C1 segment of cervical spinal cord (tissue), 14 donors: ENCODE measurements at regions not wholly inside any gene's neighbourhood (a gene's known extent, or its start where the extent isn't known, plus 50 kb on each side); places are given as distances from the start of the nearest gene placed in this dataset.

Experiments used
- DNase-seq, 14 donors: peaks; one replicate each; lab custom pipeline; 2025; lab: John Stamatoyannopoulos, UW

GRCh38 chr1:200354243-200354642 is 55.6 kb downstream of the ZNF281 start:
- no peak for DNase-seq

DNA sequence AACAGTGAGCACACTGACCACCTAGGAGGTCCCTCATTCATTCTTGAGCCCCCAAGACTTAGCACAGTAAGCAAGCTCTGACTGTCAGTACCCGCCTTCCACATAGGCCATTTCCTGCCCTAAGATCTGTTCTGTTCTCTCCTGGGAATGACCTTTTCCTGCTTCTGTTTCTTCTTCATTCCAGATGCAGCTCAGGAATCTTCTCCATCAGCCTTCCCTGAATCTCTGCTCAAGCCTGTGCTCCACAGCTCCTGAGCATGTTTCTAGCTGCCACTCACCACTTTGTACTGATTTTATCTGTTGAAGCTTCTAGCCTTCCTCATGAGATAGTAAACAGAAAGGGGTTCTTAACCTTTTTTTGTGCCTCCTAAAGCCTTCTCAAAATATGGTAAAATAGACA is 56.6 kb downstream of the ZNF281 start:
- no peak for DNase-seq

DNA sequence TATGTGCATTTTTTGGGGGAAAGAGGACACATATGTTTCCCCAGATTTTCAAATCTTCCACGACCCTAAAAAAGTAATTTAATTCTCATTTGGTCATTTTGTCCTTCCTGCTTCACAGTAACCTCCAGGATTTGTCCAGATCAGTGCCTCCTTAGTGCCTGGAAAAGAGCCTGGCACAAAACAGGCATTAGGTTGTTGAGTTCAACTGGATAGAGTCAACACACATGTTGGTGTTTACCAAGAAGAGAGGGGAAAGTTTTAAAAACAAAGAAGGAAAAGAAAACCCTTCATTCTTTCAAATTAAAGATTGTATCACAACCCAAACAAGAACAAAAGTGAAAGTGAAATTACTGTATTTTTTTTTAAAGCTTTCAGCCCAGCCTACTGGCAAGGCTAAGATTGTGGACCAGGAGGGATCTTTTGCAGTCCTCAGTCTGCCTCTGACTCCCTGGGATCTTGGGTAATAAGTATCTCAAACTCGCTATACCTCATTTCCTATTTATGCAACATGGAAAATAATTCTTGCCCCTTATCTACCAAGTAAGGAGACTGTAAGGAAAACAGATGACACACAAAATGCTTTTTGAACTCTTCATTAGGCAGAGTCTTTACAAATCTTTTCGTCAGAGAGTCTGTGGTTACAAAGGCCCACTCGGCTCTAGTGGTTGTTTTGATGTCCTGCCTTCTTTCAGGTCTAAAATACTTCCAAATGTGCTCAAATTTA is 57.8 kb downstream of the ZNF281 start:
- no peak for DNase-seq

- no peak for DNase-seq
Observed at GRCh38 chr1:200351425-200351824, 58.4 kb downstream of the ZNF281 start.

- DNase-seq = no peak
Observed at GRCh38 chr1:200346700-200347099, 63.1 kb downstream of the ZNF281 start.

DNA sequence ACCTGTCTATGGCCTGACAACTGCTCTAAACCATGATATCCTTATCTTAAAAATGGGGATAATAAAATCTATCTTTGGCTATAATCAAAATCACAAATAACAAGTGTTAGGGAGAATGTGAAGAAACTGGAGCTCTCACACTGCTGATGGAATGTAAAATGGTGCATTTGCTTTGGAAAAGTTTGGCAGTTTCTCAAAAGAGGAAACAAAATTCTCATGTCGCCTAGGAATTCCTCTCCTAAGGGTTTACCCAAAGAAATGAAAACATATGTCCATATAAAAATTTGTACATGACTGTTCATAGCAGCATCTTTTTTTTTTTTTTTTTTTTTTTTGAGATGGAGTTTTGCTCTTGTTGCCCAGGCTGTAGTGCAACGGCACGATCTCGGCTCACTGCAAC is 64.3 kb downstream of the ZNF281 start:
- DNase-seq = no peak

GRCh38 chr1:200343874-200344273 is 66.0 kb downstream of the ZNF281 start:
- DNase-seq = no peak

- DNase-seq = no peak
Observed at GRCh38 chr1:200342511-200343311, 67.1 kb downstream of the ZNF281 start.

DNA sequence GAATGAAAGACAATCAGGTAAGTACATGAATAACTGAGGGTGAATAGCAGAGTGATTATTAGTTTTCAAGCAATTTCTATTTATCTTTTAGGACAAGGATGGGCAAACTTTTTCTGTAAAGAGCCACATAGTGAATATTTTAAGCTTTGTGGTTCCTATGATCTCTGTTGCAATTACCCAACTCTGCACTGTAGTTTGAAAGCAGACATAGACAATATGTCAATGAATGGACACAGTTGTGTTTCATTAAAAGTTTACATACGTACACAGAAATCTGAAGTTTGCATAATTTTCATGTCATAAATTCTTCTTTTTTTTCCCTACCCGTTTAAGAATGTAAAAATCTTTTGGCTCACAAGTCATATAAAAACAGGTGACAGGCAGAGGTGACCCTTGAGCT is 71.4 kb downstream of the ZNF281 start:
- DNase-seq = no peak

DNA sequence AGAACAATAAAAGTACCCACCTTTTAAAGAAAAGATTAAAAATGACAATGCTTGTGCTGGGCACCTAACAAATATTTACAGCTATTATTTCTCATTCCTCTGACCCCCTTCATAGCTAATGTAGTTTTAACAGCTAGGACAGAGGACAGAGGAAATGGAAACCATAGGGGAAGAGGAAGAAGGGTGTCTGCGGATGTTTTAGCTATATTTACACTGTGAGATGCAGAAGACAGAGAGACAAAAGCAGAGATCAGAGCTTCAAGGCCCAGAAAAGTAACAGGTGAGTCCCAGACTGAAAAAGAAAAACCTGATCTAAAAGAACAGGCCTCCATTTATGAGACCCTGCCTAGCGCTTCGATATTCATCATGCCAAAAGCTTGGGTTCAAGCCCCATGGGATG is 72.0 kb downstream of the ZNF281 start:
- no peak for DNase-seq

GRCh38 chr1:200337410-200337809 is 72.4 kb downstream of the ZNF281 start:
- no peak for DNase-seq

GRCh38 chr1:200336901-200337391 is 72.9 kb downstream of the ZNF281 start:
- no peak for DNase-seq

DNA sequence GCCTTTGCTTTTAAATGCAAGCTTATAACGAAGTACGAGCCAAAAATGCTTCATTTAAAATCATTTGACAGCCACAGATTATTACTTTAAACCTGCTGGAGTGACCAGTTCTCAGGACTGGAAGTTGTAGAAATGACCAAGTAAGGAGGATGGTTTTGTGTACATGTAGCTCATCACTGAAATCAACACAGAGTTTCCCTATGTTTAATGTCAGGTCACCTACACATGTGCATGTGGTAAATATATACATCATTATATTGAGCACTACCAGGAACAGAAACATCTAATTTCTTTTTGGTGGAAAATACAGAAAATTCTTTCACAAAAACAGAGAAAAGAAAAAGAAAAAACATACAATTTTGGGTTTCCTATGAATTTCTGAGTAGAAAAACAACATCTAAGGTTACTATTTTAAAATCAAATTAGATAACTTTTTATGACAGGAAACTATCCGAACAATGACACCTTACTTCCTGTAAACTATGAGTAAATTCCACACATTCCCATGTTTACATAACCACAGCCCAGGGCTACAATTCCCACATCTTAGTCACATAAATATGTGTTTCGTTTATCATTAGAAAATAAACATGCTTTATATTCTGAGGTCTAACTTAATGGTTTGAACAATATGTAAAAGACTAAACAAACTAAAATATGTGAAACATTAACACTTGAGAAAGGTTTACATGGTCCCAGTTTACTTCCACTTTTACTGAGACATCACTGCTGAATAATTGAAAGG is 73.6 kb downstream of the ZNF281 start:
- no peak for DNase-seq

GRCh38 chr1:200334661-200335256 is 75.1 kb downstream of the ZNF281 start:
- no peak for DNase-seq

- DNase-seq = no peak
Observed at GRCh38 chr1:200333329-200333728, 76.5 kb downstream of the ZNF281 start.

DNA sequence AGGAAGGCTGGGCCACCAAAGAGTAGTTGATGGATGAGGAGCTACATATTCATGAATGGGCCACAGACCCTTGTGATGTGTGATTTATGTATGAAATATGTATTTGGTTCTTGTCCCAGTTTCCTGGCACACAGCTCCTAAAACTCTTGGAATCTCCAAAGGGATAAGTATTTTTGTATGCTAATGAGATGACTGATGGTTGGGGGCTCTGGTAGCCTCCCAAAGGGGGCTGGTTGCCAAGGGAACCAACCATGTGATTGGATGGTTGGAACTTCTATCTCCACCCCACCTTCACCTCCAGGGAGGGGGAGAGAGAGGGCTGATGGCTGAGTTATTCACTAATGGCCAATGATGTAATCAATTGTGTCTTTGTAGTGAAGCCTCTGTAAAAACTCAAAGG is 77.1 kb downstream of the ZNF281 start:
- no peak for DNase-seq

DNA sequence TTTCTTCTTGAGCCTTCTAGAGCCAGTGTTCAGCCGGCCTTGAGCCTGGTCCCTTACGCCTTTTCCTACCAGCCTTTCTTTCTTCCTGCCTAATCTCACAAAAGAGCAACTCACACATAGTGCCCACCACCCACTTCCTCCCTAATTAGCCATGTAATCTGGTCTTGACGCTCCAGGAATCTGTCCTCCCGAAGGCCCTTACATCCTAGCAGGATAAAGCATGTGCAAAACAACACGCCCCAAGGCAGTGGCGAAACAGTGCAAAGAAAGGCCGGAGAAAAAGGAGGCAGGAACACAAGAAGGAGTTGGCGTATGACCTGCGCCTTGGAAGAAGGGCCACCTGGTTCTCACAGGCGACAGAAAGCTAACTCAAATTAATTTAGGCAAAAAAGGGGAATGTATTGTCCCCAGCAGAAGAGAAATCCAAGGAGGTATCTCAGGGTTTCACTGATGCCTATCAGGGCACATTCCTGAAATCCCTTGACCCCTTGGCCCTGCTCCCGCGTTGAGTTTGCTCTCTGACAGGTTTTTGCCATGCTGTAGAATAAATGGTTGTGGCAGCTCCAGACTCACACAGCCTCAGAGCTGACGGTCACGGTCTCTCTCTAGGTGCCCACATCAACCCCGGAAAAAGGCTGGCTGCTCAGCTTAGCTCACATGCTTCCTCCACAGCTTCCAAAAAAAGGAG is 79.0 kb downstream of the ZNF281 start:
- DNase-seq = no peak

DNA sequence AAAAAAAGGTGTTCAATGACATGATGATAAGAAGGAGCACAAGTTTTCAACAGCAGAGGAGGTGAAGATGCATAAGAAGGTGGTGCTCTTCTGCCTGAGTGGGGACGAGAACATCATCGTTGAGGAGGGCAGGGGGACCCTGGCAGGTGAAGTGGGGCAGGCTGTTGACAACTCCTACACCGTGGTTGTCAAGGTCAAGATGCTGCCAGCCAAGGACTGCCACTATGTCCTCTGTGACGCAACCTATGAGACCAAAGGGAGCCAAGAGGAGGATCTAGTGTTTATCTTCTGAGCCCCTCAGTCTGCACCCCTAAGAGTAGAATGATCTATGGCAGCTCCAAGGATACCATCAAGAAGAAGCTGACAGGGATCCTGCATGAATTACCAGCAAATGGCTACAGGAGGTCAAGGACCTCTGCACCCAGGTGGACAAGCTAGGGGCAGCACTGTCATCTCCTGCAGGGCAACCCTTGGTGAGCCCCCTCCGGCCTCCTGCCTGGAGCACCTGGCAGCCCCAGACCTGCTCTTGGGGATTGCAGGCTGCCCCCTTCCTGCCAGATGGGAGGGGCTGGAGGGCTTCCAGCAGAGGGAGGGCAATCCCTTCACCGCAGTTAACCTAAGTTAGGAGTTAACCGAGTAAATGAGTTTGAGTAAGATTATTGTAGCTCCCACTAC is 80.5 kb downstream of the ZNF281 start:
- DNase-seq = no peak

DNA sequence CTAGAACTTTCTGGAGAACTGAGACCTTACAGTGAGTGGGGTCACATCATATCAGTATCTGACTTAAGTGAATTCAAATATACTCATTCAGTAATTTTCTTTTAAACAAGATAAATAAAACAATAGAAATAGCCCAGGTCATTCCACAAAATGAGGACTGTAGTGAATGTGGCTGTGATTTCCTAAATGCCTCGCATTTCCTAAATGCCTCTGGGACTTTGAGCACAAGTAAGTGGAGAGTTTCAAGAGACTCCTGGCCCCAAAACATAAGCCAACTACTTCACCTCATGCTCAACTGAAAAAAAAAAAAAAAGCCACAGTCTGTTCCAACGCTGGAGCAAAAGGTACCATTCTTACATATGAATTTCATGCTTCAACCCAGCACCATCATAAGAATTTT is 81.5 kb downstream of the ZNF281 start:
- no peak for DNase-seq

DNA sequence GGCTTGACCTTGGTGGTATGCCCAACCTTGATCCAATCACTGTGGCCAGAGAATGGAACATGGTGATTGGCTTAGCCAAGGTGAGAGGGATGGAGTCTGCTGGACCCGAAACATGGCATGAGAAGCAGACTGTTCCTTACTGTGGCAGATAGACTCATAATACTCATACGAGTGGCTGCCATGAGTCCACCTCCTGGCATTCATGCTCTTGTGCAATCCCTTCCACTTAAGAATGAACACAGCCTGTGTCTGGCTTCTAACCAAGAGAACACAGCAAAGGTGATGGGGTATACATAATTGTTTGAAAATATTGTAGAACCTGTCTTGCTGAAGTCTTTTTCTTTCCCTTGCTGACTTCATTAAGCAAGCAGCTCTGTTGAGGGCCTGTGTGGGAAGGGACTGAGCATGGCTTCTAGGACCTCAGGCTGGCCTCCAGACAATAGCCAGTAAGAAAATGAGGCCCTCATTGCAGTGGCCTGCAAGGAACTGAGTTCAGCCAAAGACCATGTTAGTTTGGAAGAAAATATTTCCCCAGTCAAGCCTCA is 85.9 kb downstream of the ZNF281 start:
- no peak for DNase-seq
